ENCODE measurements at regions not wholly inside any gene's neighbourhood (a gene's known extent, or its start where the extent isn't known, plus 50 kb on each side); places are given as distances from the start of the nearest gene placed in this dataset.
"Not testable (repeated sequence)": the region's sequence is repeated elsewhere in the genome, so short reads cannot be mapped to it uniquely, and the experiment has no call there.

GRCh38 chr2:58325296-58325895 is 84.3 kb upstream of the FANCL start:
- not testable (repeated sequence) for TF ChIP-seq POLR2A, CTCF (IDR thresholded peaks at IDR 0.05)

All from Peyer's patch (tissue), 4 donors.